ENCODE measurements at regions not wholly inside any gene's neighbourhood (a gene's known extent, or its start where the extent isn't known, plus 50 kb on each side); places are given as distances from the start of the nearest gene placed in this dataset.

- no peak for DNase-seq (ENCODE audit: low spot score)
These were observed 186.0 kb downstream of the KIF20B start for GRCh38 chr10:89887406-89887805.

- DNase-seq (ENCODE audit: low spot score): no peak
These were observed 186.4 kb downstream of the KIF20B start for GRCh38 chr10:89887830-89888229.

DNA sequence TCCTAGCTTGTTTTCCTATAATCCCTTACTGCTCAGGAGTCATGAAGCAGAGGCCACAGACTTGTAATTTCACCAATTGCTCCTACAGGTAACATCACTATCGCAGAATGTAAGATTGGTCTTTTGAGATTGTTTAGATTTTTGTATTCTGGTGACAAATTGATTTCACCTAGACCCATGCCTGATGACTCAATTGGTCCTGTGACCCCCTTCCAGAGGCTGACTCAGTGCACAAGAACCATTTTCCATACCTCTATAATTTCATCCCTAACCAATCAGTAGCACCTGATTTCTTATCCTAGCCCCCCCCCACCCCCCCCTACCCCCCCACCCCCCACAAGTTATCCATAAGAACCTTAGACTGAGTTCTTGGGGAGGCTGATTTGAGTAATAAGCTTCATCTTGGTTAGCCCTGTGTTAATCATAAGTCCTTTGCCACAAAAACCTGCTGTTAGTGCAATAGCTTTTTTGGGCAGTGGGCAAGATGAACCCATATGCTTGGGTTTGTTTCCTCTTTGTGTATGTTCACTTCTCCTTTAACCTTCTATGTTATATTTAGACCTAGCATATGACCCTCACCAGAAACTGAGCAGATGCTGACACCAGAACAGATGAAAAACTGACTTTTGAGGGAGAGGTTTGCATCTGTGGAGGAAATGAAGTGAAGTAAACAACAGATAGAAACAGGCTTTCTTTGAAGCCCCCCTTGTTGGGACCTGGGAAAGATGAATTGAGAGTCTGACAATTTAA is 187.1 kb downstream of the KIF20B start:
- no peak for DNase-seq (ENCODE audit: low spot score)

GRCh38 chr10:89889606-89890005 is 188.2 kb downstream of the KIF20B start:
- DNase-seq (ENCODE audit: low spot score): no peak

DNA sequence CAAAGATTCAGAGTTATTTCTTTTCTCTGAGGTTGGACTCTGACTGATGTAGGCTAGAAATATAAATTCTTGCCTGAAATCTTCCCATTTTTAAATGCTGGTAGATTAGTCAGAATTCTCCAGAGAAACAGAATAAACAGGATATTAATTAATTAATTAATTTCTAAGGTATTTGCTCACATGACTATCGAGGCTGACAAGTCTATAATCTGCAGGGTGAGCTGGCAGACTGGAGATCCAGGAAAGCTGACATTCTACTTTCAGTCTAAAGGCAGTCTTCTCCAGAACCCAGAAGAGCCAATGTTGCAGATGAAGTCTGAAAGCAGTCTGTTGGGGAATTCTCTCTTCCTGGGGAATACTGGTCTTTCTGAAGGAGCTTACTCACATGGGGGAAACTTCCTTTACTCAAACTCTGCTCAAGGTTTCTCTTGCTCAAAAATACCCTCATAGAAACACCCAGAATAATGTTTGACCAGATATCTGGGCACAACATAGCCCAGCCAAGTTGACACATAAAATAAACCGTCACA is 189.7 kb downstream of the KIF20B start:
- DNase-seq (ENCODE audit: low spot score): no peak

- no peak for DNase-seq (ENCODE audit: low spot score)
These were observed 192.7 kb downstream of the KIF20B start for GRCh38 chr10:89894051-89894450.

- DNase-seq (ENCODE audit: low spot score): no peak
These were observed 199.2 kb downstream of the KIF20B start for GRCh38 chr10:89900554-89900953.

- DNase-seq (ENCODE audit: low spot score): no peak
These were observed 200.5 kb downstream of the KIF20B start for GRCh38 chr10:89901895-89902294.

DNA sequence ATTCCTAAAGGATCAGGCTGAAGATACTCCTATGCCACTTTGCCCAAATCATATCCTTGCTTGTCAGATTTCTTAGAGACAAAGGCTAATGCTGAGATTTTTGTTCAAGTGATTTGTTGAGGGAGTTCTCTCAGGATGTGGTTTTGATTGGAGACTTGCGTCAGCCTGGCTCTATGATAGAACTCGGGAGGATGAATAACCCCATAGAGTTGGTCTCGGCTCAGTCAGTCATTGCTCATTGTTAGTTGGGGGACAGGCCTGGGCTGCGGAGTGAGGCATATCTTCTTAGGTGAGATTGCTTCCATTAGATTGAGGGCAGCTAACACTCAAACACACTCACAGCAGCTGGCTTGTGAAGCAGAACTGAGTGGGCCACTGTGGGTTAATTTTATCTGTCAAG is 203.4 kb downstream of the KIF20B start:
- DNase-seq (ENCODE audit: low spot score): no peak

- DNase-seq (ENCODE audit: low spot score): no peak
These were observed 208.4 kb downstream of the KIF20B start for GRCh38 chr10:89909752-89910151.

GRCh38 chr10:89915021-89915420 is 213.6 kb downstream of the KIF20B start:
- no peak for DNase-seq (ENCODE audit: low spot score)

GRCh38 chr10:89915968-89916367 is 214.6 kb downstream of the KIF20B start:
- no peak for DNase-seq (ENCODE audit: low spot score)

GRCh38 chr10:89916468-89917215 is 215.3 kb downstream of the KIF20B start:
- no peak for DNase-seq (ENCODE audit: low spot score)

GRCh38 chr10:89921403-89921802 is 220.0 kb downstream of the KIF20B start:
- DNase-seq (ENCODE audit: low spot score): no peak

DNA sequence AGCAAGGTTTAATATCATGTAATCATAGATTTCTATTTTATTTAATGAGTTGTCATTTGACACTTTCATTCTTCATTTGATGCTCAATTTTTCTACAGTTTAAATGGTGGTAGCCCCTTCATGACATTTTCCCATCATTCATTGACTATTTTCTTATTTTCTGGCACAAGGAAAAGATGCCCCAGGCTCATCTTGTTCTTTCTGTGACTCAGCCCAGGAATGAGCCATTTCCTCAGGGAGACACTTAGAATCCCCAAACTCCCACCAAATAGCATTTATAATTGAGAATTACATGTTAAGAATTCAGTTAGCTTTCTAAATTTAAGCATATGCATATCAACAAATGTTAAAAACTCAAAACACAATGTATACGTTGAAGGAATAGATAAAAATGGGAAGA is 222.3 kb downstream of the KIF20B start:
- no peak for DNase-seq (ENCODE audit: low spot score)

DNA sequence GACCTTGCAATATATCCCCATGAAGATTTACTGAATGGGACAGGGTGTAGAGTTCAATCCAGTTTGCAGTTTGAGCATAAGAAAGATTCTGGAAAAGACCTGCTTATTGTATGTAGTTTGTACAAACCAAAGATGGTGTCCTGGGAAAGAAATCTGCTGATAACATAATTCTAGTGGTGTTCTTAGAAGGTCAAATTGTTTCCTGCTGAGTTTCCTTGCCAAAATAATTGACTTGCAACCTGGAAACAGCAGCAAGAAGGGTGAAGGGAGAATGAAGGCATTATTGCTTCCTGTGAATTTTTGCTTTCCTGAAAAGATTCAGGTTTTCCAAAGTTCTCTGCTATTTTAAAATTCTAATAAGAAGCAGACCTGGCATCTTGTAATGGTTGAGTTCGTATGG is 222.9 kb downstream of the KIF20B start:
- no peak for DNase-seq (ENCODE audit: low spot score)

- DNase-seq (ENCODE audit: low spot score): no peak
These were observed 225.3 kb downstream of the KIF20B start for GRCh38 chr10:89926736-89927135.

GRCh38 chr10:89929282-89930026 is 228.1 kb downstream of the KIF20B start:
- no peak for DNase-seq (ENCODE audit: low spot score)

- DNase-seq (ENCODE audit: low spot score): no peak
These were observed 236.1 kb downstream of the KIF20B start for GRCh38 chr10:89937494-89937893.

DNA sequence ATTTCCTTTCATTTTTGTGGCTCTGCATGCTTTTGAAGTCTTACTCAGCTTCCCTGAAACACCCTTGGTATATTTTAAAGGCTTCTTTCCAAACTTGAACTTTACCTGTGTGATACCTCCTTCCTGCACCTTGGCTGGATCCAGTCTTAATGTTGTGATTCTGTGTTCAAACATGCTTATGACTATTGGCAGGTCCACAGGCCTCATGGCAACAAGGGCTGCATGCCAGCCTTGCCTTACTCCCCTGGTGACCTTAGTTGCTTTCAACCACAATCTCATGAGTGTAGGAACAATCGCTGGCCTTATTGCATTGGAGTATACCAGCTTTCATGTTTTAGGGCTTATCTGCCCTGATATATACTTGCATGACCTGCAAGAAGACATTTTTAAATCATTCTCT is 238.7 kb downstream of the KIF20B start:
- DNase-seq (ENCODE audit: low spot score): no peak

- DNase-seq (ENCODE audit: low spot score): no peak
These were observed 240.8 kb downstream of the KIF20B start for GRCh38 chr10:89942217-89942616.

DNA sequence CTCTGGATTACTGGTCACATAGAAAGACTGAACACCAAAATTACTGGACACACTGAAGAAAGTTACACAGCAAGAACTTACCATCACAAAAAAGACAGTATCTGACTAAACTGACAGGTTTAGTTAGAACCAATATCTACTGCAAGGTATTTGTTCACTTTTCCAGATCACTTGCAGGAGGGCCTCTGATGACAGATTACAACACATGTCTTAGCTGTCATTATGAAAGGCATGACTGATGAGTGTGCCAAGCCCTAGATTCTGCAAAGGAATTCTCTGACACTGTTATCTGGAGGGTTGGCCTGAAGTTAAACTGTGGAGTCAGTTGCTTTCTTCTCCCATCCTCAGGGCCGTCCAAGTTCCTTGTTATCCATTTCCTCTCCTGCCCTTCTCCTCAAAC is 242.7 kb downstream of the KIF20B start:
- DNase-seq (ENCODE audit: low spot score): no peak

DNA sequence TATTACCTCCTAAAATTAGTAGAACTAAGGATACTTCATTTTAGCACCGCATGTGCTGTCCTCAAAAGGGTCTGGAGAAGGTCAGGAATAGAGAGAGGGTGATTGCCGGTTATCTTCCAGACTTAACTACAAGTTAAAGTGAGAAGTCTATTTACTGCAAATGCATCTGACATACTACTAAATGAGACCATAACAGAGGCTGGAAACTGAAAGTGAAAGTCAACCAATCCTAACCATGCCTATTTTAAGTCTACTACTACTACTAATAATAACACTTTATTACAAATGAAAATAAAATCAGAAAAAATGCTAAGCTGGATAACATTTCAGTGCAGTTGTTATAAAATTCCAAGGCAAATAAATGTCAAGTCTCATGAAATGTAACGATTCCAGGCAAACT is 244.7 kb downstream of the KIF20B start:
- no peak for DNase-seq (ENCODE audit: low spot score)
